Keratinocyte (primary cell): ENCODE measurements at regions not wholly inside any gene's neighbourhood (a gene's known extent, or its start where the extent isn't known, plus 50 kb on each side); places are given as distances from the start of the nearest gene placed in this dataset.

Source experiments
- CTCF ChIP-seq, 3 experiments: IDR thresholded peaks in 1 of 3; conservative IDR thresholded peaks in 1 of 3; optimal IDR thresholded peaks in 1 of 3; 2 replicates in 2 of 3; 3 replicates in 1 of 3; pipeline versions ENCODE3 to v1.5.1; 2011; ENCODE audit warnings: low read length in 3 of 3, mild to moderate bottlenecking in 3 of 3, moderate library complexity in 2 of 3, control low read depth in 1 of 3, inconsistent platforms in 1 of 3; ENCODE audit not compliant: insufficient read depth in 2 of 3; ENCODE audit errors: extremely low read depth in 1 of 3
- EZH2 ChIP-seq: IDR thresholded peaks from one replicate; pipeline ENCODE4 v1.6.1; 2012; ENCODE audit warnings: inconsistent platforms, mild to moderate bottlenecking, low read length, moderate library complexity

GRCh38 chr2:155599834-155600233 lies 732.7 kb downstream of the NR4A2 start:
- TF ChIP-seq CTCF (optimal IDR thresholded peaks at IDR 0.05 in 1 of 3, IDR thresholded peaks at IDR 0.05 in 1 of 3, conservative IDR thresholded peaks at IDR 0.05 in 1 of 3; ENCODE audit: extremely low read depth in 1 of 3, insufficient read depth in 2 of 3, low read length in 3 of 3), result no peak
- no peak for TF ChIP-seq EZH2
